ENCODE measurements at regions not wholly inside any gene's neighbourhood (a gene's known extent, or its start where the extent isn't known, plus 50 kb on each side); places are given as distances from the start of the nearest gene placed in this dataset.
"Not testable (repeated sequence)": the region's sequence is repeated elsewhere in the genome, so short reads cannot be mapped to it uniquely, and the experiment has no call there.

GRCh38 chr2:105691947-105692390, 52.7 kb upstream of the NCK2 start:
- no peak for DNase-seq

GRCh38 chr2:105690566-105690965, 54.1 kb upstream of the NCK2 start:
- DNase-seq: no peak

DNA sequence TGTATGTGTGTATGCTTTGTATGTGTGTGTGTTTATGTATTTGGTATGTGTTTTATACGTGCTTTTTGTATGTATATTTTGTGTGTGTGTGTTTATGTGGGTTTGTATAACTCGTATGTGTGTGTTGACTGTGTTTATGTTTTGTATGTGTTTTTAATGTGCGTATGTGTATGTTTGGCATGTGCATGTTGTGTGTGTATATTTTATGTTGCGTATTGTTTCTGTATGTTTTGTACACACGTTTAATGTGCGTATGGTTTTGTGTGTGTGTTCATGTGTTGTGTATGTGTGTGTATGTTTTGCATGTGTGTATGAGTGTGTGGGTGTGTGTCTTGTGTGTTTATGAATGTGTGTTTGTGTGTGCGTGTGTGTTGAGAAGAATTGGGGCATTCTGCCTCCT, 55.2 kb upstream of the NCK2 start:
- no peak for DNase-seq

GRCh38 chr2:105688946-105689345, 55.8 kb upstream of the NCK2 start:
- DNase-seq: no peak

DNA sequence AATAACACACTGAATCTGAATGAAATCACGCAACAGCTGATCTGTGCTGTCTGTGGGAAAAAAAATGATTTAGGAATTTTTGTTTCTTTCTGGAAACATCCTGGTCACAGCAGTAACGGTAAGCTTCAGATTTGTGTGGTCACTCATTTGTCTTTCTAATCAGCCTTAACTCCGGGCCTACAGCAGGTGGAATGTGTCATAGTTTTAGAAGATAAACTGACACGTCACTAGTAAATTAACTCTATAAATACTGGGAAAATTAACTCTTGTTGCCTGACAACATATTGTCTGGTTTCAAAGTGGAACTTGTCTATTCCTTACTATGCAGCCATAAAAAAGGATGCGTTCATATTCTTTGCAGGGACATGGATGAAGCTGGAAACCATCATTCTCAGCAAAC, 58.1 kb upstream of the NCK2 start:
- no peak for DNase-seq

- no peak for DNase-seq
Measured at GRCh38 chr2:105683011-105683492, 61.7 kb upstream of the NCK2 start.

DNA sequence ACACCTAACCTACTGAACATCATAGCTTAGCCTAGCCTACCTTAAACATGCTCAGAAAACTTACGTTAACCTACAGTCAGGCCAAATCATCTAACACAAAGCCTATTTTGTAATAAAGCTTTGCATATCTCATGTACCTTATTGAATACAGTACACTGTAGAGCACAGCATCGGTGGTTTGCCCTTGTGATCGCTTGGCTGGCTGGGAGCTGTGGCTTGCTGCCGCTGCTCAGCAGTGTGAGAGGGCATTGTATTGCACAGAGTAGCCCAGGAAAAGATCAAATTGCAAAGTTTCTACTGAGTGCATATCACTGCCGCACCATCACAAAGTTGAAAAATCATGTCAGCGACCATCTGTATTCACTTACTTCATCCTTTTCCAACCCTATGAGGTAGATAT, 62.3 kb upstream of the NCK2 start:
- no peak for DNase-seq

DNA sequence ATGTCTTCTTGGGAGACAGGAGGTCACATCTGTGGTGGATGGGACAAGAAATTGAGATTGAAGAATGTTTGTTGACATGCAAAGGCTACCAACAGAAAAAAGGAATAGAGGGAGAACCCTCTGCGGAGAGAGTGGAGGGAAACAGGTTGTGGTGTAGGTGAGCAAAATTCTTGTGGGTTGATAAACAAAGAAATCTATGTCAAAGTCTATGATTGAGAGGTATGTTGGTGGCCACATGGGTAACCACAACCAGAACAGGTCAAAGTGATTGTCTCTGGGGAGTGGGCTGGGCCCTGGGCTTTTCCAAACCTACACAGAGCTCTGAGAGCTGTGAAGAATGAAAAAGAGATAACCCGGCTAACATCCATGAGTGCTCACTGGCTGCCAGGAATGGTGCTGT, 62.8 kb upstream of the NCK2 start:
- DNase-seq: no peak

GRCh38 chr2:105680357-105680756, 64.4 kb upstream of the NCK2 start:
- no peak for DNase-seq

- no peak for DNase-seq
Measured at GRCh38 chr2:105678346-105678745, 66.4 kb upstream of the NCK2 start.

DNA sequence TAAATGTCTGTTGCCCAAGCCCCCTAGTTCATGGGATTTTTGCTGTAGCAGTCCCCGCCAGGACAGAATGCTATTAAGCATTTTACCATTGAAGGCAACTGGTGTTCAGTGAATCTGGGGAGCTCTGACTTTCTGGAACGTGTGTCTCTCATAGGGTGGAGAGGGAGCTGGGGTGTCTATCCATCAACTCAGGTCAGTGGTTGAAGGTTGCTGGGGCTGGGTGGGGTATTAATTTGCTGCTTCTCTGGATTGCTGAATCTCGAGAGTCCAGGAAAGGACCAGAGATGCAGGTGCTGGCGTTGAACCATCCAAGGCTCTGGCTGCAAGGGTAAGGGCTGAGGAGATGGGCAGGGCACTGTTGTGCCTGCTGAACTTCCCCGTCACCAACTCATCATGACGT, 66.8 kb upstream of the NCK2 start:
- no peak for DNase-seq

DNA sequence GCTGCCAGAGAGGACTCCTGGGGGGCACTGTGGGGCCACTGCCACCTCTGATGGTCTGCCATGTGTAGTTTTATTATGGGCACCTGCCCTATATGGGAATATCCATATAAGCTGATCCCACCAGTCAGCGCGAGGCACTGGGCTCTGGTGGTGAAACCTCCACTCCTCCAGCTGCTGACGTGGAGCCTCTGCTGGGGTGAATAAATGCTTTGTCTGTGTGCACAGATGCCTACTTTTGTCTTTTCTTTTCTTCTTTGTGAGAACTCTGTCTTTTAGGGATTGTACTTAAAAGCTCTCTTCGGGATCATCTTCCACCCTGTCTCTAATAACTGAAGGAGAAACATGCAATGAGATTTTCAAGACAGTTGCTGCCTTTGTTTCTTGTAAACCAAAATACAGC, 68.9 kb upstream of the NCK2 start:
- no peak for DNase-seq

DNA sequence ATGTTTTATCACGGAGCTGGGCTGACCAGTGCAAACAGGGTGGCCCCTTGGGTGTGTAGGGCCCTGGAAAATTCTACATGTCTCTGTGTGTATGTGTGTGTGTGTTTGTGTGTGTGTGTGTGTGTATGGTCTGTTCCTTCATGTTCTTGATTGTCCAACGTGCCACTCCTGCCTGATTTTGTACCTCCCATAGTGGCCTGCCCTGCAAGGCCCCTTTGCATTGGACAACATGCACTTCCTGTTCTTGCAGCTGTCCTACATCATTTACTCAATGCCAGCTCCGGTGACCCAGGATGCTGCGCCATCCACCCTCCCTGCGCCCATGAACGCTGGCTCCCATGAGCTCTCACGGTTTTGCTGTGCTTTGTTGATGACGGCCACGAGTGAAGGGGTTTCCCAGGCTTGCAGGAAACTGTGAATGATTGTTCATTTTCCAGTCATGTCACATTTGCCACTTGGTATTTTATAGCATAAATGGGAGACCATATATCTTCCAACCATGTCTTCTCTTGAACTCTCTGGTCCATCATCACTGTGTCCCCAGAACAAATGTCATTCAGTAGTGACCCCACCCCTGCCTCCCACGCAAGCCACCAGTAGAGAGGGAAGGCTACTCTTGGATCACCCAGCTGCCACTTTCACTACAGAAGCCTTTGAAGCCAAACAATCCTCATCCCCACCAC, 69.7 kb upstream of the NCK2 start:
- no peak for DNase-seq

- no peak for DNase-seq
Measured at GRCh38 chr2:105674401-105674800, 70.3 kb upstream of the NCK2 start.

GRCh38 chr2:105671156-105671555, 73.6 kb upstream of the NCK2 start:
- no peak for DNase-seq

DNA sequence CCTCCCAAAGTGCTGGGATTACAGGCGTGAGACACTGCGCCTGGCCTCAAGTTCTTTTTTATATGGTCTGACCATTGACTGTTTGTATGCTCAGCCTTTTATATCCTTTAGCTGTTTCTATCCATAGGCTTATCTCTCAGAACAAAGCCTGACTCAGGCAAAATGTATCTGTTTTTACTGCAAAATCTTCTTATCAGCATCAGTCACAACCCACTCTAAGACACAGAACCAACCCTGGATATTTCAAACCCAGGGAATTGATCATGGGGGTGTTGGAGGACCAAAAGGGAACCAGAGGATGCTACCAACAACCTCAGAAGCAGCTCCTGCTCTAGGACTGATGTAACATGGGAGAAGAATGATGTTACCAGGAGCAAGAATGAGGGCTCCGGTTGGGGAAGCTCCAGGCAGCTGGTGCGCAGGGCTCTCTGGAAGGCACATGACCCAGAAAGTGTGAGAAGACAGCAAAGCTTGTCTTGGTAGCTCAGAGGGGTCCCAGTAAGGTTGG, 75.3 kb upstream of the NCK2 start:
- no peak for DNase-seq

DNA sequence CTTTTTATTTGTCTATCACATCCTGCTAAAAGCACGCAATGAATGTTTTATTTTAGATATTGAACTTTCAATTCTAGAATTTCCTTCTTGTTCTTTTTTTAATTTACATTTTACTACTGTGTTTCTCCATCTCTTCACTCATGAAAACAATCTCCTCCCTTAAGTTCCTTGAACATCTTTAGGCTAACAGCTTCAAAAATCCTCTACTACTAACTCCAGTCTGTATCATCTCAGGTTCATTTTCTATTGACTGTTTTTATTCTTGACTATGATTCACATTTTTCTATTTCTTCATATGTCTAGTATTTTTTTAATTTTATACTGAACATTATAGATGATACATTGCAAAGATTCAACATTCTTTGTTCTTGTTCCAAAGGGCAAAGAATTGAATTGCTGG, 79.2 kb upstream of the NCK2 start:
- no peak for DNase-seq

DNA sequence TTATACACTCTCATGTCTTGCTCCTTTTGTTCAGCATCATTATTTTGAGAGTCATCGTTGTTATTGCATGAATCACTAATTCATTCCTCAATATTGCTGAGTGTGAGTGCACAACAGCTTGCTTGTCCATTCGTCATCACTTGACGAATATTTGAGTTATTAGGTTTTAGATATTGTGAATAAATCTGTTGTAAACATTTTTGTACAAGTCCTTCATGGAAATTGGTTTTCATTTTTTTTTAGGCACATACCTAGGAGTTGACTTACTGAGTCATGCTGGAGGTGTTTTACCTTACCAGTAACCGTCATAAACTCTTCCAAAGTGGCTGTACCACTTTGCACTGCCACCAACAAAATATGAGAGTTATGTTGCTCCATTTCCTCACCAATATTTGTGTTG, 84.2 kb upstream of the NCK2 start:
- no peak for DNase-seq

- not testable (repeated sequence) for DNase-seq
Measured at GRCh38 chr2:105655723-105656606, 88.7 kb upstream of the NCK2 start.

DNA sequence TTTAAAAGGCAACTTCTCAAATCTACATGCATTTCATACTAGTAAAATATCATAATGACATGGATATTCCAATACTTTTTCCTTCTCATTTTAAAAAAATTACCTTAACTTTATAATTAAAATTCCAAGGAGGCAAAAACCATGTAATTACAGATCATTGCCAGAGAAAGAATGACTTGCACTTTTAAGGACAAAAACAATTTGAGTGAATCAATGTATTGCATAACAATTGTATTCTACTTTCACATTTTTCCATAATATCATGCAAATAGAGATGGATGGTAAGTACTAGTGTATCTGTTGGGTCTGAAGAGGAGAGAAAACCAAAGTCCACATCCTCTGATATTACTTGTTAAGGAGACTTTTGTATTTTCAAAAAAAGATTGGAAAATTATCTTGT, 89.5 kb upstream of the NCK2 start:
- DNase-seq: no peak

GRCh38 chr2:105654474-105655004, 90.2 kb upstream of the NCK2 start:
- no peak for DNase-seq

- no peak for DNase-seq
Measured at GRCh38 chr2:105653302-105653701, 91.4 kb upstream of the NCK2 start.

DNA sequence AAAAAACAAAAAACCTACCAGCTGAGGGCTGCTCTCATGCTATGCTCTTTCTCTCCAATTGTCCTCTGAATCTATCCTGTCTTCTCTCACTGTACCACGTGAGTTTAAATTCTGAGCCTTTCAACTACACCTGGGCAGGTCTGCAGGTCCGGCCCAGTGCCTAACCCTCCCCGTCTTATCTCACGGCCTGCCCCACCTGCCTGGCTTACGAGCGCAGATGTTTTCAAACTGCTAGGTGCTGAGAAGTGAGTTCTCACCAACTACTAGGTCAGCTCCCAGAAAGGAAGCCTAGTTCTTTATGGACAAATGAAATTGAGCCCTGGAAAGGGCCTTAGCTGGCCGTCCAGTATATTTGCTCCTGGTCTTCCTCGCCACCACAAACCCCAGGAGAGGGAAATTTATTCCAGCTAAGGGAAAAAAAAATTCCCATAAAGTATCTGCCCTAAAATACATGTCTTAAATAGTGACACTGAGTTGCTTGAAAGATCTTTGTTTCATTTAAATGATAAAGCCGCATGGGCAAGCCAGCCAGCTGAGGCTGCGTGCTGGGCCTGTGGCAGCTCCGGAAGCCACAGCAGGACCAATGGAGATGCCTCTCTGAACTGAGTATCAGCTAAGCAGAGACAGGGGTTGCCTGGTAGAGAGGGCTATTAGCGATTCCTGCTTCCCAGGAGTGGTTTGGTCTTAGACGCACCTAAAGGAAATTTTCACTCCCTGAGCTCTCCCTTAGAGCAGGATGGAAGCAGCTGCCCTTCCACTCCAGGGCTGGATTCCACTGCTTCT, 92.5 kb upstream of the NCK2 start:
- DNase-seq: no peak
